ENCODE measurements at regions not wholly inside any gene's neighbourhood (a gene's known extent, or its start where the extent isn't known, plus 50 kb on each side); places are given as distances from the start of the nearest gene placed in this dataset.

GRCh38 chr1:56355422-56355821 lies 223.9 kb downstream of the PLPP3 start:
- ChIA-PET POLR2A (ENCODE audit: low non-redundant PET) (no interaction called here), CTCF (interaction anchor here (0.7 kb wide), 1 partner anchor 349 kb away, joined by 6 read pairs; no protein-coding TSS in a partner anchor)
- TF ChIP-seq CTCF (conservative IDR thresholded peaks at IDR 0.05; ENCODE audit: low read depth), result no peak
- DNase-seq (ENCODE audit: low spot score), result no peak
- no peak overlapping the region for H3K27ac ChIP-seq

GRCh38 chr1:56345831-56346230 lies 233.5 kb downstream of the PLPP3 start:
- H3K27ac ChIP-seq, result no peak overlapping the region
- DNase-seq (ENCODE audit: low spot score), result no peak
- TF ChIP-seq CTCF (conservative IDR thresholded peaks at IDR 0.05; ENCODE audit: low read depth), result no peak
- POLR2A ChIA-PET (ENCODE audit: low non-redundant PET), result no interaction called here
- CTCF ChIA-PET, result no interaction called here

GRCh38 chr1:56340977-56341376 lies 238.4 kb downstream of the PLPP3 start:
- TF ChIP-seq CTCF (conservative IDR thresholded peaks at IDR 0.05; ENCODE audit: low read depth), result no peak
- ChIA-PET CTCF (no interaction called here), POLR2A (ENCODE audit: low non-redundant PET) (no interaction called here)
- H3K27ac ChIP-seq, result no peak overlapping the region
- DNase-seq (ENCODE audit: low spot score), result no peak

- no peak for DNase-seq (ENCODE audit: low spot score)
- CTCF ChIA-PET, result no interaction called here
- no peak overlapping the region for H3K27ac ChIP-seq
- TF ChIP-seq CTCF (conservative IDR thresholded peaks at IDR 0.05; ENCODE audit: low read depth), result no peak
- POLR2A ChIA-PET (ENCODE audit: low non-redundant PET), result no interaction called here
Measured at GRCh38 chr1:56339786-56340465, 239.4 kb downstream of the PLPP3 start.

GRCh38 chr1:56339093-56339492 lies 240.3 kb downstream of the PLPP3 start:
- CTCF ChIA-PET, result no interaction called here
- no peak overlapping the region for H3K27ac ChIP-seq
- TF ChIP-seq CTCF (conservative IDR thresholded peaks at IDR 0.05; ENCODE audit: low read depth), result no peak
- no peak for DNase-seq (ENCODE audit: low spot score)
- POLR2A ChIA-PET (ENCODE audit: low non-redundant PET), result no interaction called here

- DNase-seq (ENCODE audit: low spot score), result no peak
- H3K27ac ChIP-seq, result no peak overlapping the region
- ChIA-PET POLR2A (ENCODE audit: low non-redundant PET) (no interaction called here), CTCF (no interaction called here)
- no peak for TF ChIP-seq CTCF (conservative IDR thresholded peaks at IDR 0.05; ENCODE audit: low read depth)
Measured at GRCh38 chr1:56336982-56337381, 242.4 kb downstream of the PLPP3 start.

Measured in RWPE1 (cell line).